Lung (tissue), 11 donors: ENCODE measurements at regions not wholly inside any gene's neighbourhood (a gene's known extent, or its start where the extent isn't known, plus 50 kb on each side); places are given as distances from the start of the nearest gene placed in this dataset.

Source experiments
- ATAC-seq: fragments of 200-7000 bp; cut with Tn5 transposase; one replicate; pipeline ENCODE4 v1.9.1; 2020; ENCODE audit warnings: moderate number of reproducible peaks; ENCODE audit not compliant: insufficient read depth, low FRiP score
- DNase-seq, 3 donors: peaks; one replicate each; pipeline ENCODE4 v3.0.0-alpha.2; 2013 to 2017
- H3K27ac ChIP-seq, 2 donors: one replicate each; pipeline ENCODE4 v1.5.1; 2013; ENCODE audit warnings: mild to moderate bottlenecking in 2 of 2, moderate library complexity in 2 of 2, control low read depth in 1 of 2, inconsistent platforms in 1 of 2, low read depth in 1 of 2, low read length in 1 of 2
- H3K27me3 ChIP-seq, 3 donors: one replicate each; pipeline ENCODE4 v1.5.1; 2013; ENCODE audit warnings: low read length in 2 of 3; ENCODE audit not compliant: control insufficient read depth in 3 of 3, insufficient read depth in 3 of 3
- H3K36me3 ChIP-seq, 4 donors: one replicate each; pipeline ENCODE4 v1.5.1; 2013; ENCODE audit warnings: low read length in 4 of 4, mild to moderate bottlenecking in 1 of 4, moderate library complexity in 1 of 4; ENCODE audit not compliant: control insufficient read depth in 4 of 4, insufficient read depth in 4 of 4
- H3K4me1 ChIP-seq, 5 donors: one replicate each; pipeline ENCODE4 v1.5.1; 2013; ENCODE audit warnings: low read length in 5 of 5, mild to moderate bottlenecking in 2 of 5, moderate library complexity in 1 of 5; ENCODE audit not compliant: control insufficient read depth in 5 of 5, insufficient read depth in 5 of 5
- H3K4me3 ChIP-seq: one replicate; pipeline ENCODE4 v1.5.1; 2013; ENCODE audit warnings: mild to moderate bottlenecking, control low read depth, moderate library complexity
- H3K9ac ChIP-seq, 2 donors: one replicate each; pipeline ENCODE4 v1.5.1; 2013; ENCODE audit warnings: low read length in 2 of 2, control low read depth in 1 of 2; ENCODE audit not compliant: insufficient read depth in 1 of 2
- H3K9me3 ChIP-seq, 4 donors: one replicate each; pipeline ENCODE4 v1.5.1; 2013; ENCODE audit warnings: low read length in 3 of 4, mild to moderate bottlenecking in 1 of 4, moderate library complexity in 1 of 4; ENCODE audit not compliant: control insufficient read depth in 4 of 4, insufficient read depth in 3 of 4
- WGBS, 2 donors: extraction: QIAGEN DNeasy Blood & Tissue Kit; methylation state at CpG; one replicate each; pipeline ENCODE4 v1.1.7; 2013; 5-methylcytosine and 5-hydroxymethylcytosine counted together
- TF ChIP-seq, protein P1 (sequence below): IDR thresholded peaks from 2 replicates; pipeline ENCODE4 v1.5.1; 2012; ENCODE audit warnings: mild to moderate bottlenecking; ENCODE audit errors: control extremely low read depth, extremely low read depth
- donor health status: control.
- donor health status: control.
- donor health status: Bipolar disorder and iron deficiency.
- donor health status: healthy.
- donor health status: DM: yes; HTN: yes; CAD: no.

DNA sequence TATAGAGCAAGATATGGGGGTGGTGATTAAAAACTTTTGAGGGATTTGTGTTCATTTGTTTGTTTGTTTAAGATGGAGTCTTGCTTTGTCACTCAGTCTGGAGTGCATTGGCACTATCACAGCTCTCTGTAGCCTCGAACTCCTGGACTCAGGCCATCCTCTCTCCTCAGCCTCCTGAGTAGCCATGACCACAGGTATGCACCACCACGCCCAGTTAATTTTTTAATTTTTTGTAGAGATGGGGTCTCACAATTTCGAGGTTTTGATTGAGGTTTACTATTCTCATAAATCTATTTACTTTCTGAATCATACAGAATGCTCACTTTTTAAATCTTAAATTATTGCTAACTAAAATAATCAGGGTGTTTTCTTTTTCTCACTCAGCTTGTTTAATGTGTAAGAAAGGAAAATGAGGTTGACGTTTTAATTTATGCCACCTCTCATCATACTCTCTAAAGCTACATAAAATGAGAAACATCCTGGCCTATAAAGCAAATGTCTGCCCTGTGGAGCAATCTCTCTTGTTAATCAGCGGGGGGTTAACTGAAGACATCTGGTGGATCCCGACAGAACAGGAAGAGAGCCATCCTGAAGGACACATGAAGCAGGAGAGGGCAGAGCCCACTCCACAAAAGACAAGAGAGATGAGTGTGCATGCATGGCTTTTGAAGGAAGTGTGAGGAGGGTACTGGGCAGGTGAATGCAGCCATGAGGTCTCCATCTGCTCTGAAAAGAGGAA, 589.1 kb upstream of the SLC8A1 start:
- ATAC-seq (no peak), DNase-seq (no peak)
- Histone ChIP-seq H3K36me3 (no peaks in the 10 kb centered on the region), H3K4me3 (no peak overlapping the region), H3K27me3 (no peaks in the 10 kb centered on the region), H3K4me1 (no peaks in the 10 kb centered on the region), H3K9ac (no peak overlapping the region), H3K9me3 (no peaks in the 10 kb centered on the region), H3K27ac (no peak overlapping the region)
- 76 to 83% methylated on average over 6 of the region's 6 CpGs for WGBS, 2 donors
- TF ChIP-seq, protein P1, sequence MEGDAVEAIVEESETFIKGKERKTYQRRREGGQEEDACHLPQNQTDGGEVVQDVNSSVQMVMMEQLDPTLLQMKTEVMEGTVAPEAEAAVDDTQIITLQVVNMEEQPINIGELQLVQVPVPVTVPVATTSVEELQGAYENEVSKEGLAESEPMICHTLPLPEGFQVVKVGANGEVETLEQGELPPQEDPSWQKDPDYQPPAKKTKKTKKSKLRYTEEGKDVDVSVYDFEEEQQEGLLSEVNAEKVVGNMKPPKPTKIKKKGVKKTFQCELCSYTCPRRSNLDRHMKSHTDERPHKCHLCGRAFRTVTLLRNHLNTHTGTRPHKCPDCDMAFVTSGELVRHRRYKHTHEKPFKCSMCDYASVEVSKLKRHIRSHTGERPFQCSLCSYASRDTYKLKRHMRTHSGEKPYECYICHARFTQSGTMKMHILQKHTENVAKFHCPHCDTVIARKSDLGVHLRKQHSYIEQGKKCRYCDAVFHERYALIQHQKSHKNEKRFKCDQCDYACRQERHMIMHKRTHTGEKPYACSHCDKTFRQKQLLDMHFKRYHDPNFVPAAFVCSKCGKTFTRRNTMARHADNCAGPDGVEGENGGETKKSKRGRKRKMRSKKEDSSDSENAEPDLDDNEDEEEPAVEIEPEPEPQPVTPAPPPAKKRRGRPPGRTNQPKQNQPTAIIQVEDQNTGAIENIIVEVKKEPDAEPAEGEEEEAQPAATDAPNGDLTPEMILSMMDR = no peak

- no peak overlapping the region for H3K27ac ChIP-seq
- H3K4me1 ChIP-seq = no peaks in the 10 kb centered on the region
- no peak overlapping the region for H3K4me3 ChIP-seq
- TF ChIP-seq, protein P1 = no peak
- no peaks in the 10 kb centered on the region for H3K36me3 ChIP-seq
- DNase-seq (no peak), ATAC-seq (no peak)
- no peaks in the 10 kb centered on the region for H3K27me3 ChIP-seq
- no peak overlapping the region for H3K9ac ChIP-seq
- no peaks in the 10 kb centered on the region for H3K9me3 ChIP-seq
Observed at GRCh38 chr2:41042343-41042742, 590.5 kb upstream of the SLC8A1 start.

- Histone ChIP-seq H3K36me3 (no peaks in the 10 kb centered on the region), H3K4me3 (no peak overlapping the region), H3K9me3 (no peaks in the 10 kb centered on the region), H3K4me1 (no peaks in the 10 kb centered on the region), H3K9ac (no peak overlapping the region), H3K27ac (no peak overlapping the region), H3K27me3 (no peaks in the 10 kb centered on the region)
- TF ChIP-seq, protein P1 = no peak
- DNase-seq (no peak), ATAC-seq (no peak)
Observed at GRCh38 chr2:41061356-41061755, 609.5 kb upstream of the SLC8A1 start.

DNA sequence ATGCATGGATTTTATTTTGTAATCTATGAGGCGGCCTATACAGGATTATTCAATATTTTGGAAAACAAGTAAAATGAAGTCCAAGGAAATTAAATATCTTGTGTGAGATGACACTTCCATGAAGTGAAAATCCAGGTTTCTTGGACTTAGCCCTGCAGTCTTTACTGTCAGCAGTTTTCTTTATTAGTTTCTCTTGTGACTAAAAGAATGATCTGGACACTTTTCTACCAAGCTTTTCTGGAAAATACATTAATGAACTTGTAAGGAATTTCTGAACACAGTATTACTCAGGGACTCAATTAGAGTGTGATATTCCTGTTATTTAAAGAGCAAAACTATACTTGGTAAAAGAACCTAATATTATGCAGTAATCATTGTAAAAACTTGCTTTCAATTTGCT, 610.4 kb upstream of the SLC8A1 start:
- TF ChIP-seq, protein P1 = no peak
- no peak overlapping the region for H3K27ac ChIP-seq
- ATAC-seq = no peak

More for the DNA sequence above, 610.4 kb upstream of the SLC8A1 start:
- Histone ChIP-seq H3K27me3 (no peaks in the 10 kb centered on the region), H3K4me3 (no peak overlapping the region), H3K9ac (no peak overlapping the region), H3K4me1 (no peaks in the 10 kb centered on the region), H3K9me3 (no peaks in the 10 kb centered on the region), H3K36me3 (no peaks in the 10 kb centered on the region)
- WGBS, 2 donors = 82 to 88% methylated on average over 1 of the region's 1 CpG
- no peak for DNase-seq
